Colon (tissue), 2 donors: ENCODE measurements at regions not wholly inside any gene's neighbourhood (a gene's known extent, or its start where the extent isn't known, plus 50 kb on each side); places are given as distances from the start of the nearest gene placed in this dataset.

ENCODE experiments used
- FAIRE-seq: peaks from 2 replicates; lab custom pipeline; 2012; peaks lifted over from hg19 to GRCh38; lab: Jason Lieb, UNC
- donor health status: control.
- donor health status: control.

- FAIRE-seq, result no peak
Observed at GRCh38 chr14:34241185-34241711, 220.8 kb downstream of the SPTSSA start.

- FAIRE-seq, result no peak
Observed at GRCh38 chr14:34238610-34239009, 223.4 kb downstream of the SPTSSA start.

DNA sequence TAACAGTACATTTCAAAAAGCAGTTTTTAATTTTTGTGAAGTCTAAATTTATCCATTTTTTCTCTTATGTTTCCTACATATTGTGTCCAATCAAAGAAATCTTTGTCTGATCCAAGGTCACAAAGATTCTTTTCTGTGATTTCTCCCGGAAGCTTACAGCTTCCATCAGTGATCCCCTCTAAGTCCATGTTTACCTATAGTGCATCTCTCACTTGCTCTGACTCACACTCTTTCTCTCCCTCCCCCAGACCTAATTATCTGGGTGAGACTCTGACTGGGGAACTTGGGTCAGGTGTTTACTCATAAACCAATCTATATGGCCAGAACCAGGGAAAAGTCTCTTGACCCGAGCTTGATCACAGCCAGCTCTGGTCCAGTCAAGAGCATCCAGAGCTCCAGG is 224.4 kb downstream of the SPTSSA start:
- FAIRE-seq, result no peak

GRCh38 chr14:34237081-34237480 is 225.0 kb downstream of the SPTSSA start:
- no peak for FAIRE-seq

DNA sequence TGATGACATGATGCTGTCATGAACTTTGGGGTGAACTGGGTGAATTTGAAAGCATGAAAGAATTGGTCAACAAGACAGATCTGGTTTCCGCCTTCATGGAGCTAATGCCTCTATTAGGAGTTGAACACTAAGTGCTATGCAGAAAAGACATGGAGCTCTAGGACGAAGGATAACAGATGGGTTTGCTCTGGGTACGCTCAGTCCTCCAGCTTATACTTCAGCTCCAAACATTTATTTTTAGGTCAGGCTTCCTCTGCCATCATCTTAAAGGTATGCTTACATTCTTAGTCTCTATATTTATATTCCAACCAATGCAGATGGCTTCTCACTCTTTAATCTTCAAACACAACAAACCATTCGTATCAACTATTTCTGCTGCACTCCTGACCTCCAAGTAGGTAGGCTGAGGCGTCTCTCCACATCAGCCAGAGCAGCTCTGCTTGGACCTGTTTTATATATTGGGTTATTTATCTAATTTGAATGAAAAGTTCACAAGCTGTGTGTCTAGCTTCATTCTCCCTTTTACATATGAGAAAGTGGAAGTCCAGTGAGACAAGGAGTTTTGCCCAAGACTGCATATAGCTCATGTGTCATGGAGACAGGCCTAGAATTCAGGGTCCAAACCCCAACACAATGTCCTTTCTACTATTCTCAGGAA is 226.3 kb downstream of the SPTSSA start:
- FAIRE-seq, result no peak

GRCh38 chr14:34234258-34234657 is 227.8 kb downstream of the SPTSSA start:
- no peak for FAIRE-seq

DNA sequence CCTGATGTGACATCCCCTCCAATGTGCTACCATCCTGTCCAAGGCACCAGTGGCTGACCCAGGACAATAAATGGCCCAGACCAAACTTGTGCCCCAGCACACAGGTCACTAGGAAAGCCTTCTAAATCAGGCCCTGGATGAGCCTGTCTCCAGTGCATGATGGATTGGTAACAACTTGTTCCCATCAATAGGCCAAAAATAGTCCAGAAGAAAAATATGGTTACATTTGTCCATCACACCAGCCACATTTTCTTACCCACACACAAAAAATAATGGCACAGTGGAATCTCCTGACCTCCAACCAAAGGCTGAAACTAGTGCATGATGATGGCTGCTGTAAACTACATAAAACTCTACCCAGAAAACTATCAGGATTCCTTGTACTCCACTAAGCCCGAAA is 228.4 kb downstream of the SPTSSA start:
- no peak for FAIRE-seq

- no peak for FAIRE-seq
Observed at GRCh38 chr14:34232790-34233189, 229.2 kb downstream of the SPTSSA start.

DNA sequence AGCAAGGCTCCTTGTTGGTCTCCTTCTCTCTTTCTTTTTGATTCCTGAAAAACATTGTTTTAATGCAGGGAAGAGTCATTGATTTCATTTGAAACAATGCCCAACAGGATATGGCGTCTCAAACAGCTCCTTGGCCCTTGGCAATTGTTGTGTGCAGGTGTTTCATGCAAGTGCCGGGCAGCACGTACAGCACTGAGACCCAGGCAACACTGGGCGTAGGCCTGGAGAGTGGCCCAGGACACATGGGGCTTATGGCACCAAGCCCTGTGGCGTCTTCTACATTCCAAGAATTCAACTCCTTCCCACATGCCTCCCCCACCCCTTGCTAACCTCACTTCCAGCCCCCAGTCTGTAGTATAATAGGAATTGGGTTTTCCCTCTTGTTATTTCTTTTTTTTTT is 230.4 kb downstream of the SPTSSA start:
- no peak for FAIRE-seq

DNA sequence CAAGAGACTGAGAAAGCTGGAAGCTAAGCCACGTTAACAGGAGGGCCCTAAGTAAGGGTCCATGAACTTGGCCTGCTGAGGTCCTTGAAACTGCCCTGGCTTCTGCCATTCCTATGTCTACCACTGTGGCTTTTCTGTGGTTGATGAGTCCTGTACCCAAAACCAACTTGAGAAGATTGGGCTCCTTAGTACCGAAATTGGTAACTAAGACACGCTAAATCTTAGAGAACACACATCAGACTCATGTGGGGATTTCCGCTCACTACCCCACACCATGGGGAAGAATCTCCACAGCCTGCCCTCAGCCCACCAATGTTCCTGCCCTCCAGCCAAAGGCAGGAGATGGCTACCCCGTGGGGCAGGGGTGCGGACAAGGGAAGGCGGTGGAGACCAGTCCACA is 232.9 kb downstream of the SPTSSA start:
- no peak for FAIRE-seq

DNA sequence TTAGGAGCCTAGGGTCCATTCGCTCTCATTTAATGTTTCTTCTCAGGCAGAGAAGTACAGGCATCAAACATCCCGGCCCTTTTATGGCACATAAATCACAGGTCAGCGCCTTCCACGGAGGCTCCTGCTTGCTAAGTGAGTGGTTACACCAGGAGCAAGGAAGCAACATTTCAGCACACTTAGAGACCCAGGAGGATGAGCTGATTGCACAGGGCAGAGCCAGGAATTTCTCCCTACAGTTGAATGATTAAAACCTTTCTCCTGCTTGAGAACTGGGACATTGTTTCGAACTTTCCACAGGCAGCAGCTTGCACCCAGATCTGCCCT is 233.4 kb downstream of the SPTSSA start:
- FAIRE-seq, result no peak

GRCh38 chr14:34227834-34228649 is 234.0 kb downstream of the SPTSSA start:
- FAIRE-seq, result no peak

DNA sequence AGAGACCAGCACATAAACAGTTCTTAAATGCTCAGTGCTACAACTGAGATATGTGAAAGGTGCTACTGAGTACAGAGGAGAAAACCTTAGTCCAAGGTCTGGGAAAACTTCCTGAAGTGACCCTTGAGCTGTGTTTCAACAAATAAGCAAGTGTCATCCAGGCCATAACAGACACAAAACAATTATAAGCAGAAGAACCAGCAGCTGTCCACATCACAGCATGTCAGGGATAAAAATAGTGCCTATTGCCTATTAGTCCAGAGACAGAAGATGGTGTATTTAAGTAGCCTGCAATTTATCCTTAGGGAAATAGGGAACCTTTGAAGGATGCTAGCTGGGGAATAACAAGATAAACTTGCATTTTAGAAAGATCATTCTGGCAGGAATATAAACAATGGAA is 237.8 kb downstream of the SPTSSA start:
- FAIRE-seq, result no peak

DNA sequence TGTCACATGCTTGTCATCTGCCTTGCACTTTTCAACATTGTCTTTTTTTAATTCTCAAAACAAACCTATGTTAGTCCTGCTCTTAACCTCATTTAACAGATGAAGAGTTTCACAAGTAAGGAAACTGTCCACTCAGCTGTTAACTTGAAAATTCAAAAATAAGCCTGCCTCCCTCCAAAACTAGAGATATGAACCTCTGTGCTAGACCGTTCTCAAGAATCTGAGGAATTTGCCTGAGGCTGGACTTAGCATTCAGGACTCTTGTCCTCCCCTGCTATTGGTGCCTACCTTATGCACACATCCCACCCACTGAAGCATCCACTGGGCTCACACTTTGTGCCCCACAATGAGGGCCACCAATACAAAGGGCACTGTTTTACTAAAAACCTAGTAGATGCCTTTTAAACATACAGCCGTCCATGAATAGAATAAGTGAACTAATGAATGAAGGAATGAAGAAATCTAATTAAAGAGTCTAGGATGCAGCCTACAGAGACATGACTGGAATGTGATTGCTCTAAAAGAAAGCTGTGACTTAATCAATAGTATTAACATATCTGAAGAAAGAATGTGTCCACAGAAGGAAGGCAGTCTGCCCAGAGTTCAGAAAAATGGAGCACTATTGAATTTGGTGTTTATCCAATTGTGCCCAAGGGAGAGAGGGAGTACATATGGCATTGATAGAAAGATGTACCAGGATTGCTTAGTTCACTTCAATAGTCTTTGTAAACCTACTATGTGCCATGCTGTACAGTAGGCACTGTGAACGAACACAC is 238.5 kb downstream of the SPTSSA start:
- FAIRE-seq, result no peak

DNA sequence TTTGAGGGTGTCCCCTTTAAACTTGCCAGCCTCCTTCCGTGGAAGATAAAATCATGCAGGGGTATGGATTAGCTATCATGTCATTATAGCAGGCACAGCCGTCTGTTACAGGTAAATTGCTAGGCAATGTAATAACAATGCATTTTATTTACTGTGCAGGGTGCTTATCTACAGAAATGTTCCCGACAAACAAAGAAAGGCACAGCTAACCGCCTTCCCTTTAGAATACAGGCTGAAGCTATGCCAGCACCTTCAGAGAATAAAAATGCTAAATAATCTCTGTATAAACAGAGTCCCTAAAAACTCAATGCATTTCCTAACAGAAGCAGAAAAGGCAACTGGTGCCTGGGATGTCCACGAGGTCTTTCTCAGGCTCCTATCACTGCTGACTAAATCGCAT is 239.2 kb downstream of the SPTSSA start:
- FAIRE-seq, result no peak

DNA sequence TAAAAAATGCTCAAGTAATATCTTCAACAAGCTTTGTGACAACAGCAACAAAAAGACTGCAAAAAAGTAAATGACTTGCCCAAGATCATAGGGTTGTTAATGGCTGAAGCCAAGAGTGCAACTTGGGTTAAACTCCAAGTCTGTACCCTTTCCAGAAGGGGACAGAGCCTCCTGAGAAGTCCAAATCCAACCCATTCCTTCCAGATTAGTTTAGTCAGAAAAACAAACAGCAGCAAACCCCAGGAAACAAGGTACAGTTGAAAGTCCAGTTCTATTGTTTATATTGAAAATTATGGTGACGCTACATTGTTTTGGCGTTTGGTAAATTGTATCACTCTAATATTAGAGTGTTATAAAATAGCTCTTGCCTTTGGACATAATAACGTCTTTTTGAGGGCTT is 239.9 kb downstream of the SPTSSA start:
- FAIRE-seq, result no peak

- no peak for FAIRE-seq
Observed at GRCh38 chr14:34220921-34221320, 241.1 kb downstream of the SPTSSA start.

GRCh38 chr14:34220378-34220706 is 241.7 kb downstream of the SPTSSA start:
- FAIRE-seq, result no peak

DNA sequence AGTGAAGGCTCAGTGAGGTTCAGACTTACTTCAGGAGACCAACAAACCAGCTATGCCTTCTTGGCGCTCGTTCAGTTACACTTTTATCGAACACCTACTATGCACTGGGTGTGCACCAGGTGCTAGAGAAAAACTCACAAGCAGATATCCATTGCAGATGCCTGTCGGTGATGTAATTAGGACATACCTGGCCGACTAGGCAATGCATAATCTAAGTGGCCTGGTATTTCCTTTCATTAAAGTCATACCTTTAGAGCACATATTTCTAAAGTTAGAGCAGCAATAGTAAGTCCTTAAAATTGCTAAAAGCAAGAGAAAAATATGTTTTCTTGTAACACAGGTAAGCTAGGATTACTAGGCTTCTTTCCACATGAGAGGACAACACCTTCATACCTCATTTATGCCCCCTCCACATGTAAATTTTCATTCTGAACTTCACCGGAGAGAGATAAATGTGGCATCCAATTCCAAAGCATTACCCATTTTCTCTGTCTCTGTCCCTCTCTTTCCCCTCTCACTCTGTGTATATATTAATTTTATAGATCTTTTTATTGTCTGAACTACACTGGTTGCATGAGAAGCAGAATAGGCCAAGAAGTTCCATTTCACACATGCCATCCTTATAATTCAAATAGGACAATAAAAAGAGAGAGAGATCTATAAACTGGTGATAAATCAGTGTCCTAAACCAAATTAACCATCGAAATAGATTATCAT is 242.2 kb downstream of the SPTSSA start:
- no peak for FAIRE-seq

GRCh38 chr14:34218881-34219280 is 243.2 kb downstream of the SPTSSA start:
- FAIRE-seq, result no peak

- FAIRE-seq, result no peak
Observed at GRCh38 chr14:34214961-34215360, 247.1 kb downstream of the SPTSSA start.

DNA sequence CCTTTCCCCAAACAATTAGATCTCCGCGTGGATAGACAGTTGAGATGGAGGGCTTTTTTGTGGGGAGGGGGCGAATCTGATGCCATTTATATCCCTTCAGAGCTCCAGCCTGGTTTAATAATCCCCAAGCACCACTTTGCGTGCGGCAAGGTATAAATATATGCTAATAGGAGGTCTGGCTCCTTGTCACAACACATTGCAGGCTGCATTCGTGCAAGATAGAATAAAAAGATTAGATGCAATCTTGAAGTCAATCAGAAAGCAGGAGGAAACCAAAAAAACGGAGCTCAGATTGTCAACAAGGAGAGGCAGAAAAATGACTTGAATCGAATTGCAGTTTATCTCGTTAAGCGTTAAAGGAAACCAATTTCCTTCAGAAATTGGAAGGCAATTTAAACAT is 248.7 kb downstream of the SPTSSA start:
- no peak for FAIRE-seq
